MM.1S (cell line): ENCODE measurements at regions not wholly inside any gene's neighbourhood (a gene's known extent, or its start where the extent isn't known, plus 50 kb on each side); places are given as distances from the start of the nearest gene placed in this dataset.

Source experiments
- EZH2 ChIP-seq: fragments of 300-600 bp; sonication (generic); optimal IDR thresholded peaks from 2 replicates; pipeline ENCODE3; 2017; ENCODE audit warnings: low read depth, mild to moderate bottlenecking, antibody characterized with exemption, low read length, mixed read lengths
- EZH2phosphoT487 ChIP-seq: fragments of 300-600 bp; sonication (generic); IDR thresholded peaks from 2 replicates; pipeline ENCODE4 v1.6.1; 2018; ENCODE audit warnings: antibody characterized with exemption, low read length

DNA sequence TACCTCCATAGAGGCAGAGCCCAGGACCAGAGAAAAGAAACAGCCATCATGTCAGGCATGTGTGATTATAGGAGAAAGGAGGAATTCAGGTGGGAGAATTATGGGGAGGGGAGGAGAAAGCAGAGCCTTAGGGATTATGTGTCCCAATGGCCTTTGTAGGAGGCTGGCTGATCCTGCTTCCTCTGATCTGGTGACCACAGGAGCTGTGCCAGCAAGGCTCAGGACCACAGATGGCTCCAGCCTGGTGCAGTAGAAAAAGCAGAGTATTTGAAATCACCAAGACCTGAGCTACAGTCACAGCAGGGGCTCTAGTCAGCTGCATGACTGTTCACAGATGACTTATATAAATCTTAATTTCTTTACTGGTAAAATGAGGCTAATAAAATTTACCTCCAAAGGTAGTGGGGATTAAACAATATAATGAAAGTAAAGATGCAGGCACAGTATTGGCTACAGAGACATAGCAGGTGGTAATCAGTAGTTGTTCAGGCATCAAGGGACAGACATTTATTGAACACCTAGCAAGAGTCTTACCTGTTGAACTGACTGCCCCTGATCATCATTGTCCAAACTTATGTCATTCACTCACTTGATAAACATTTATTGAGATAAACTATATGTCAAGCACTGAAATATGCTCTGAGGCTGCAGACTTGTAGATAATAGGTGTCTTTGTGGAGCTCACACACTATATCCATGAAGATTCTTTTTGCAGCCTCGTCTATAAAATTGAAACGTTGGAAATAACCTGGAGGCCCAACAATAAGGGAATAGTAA lies 121.3 kb downstream of the MYCN start:
- TF ChIP-seq EZH2 (no peak), EZH2phosphoT487 (no peak)
